NCI-H2107 (cell line): ENCODE measurements at regions not wholly inside any gene's neighbourhood (a gene's known extent, or its start where the extent isn't known, plus 50 kb on each side); places are given as distances from the start of the nearest gene placed in this dataset.

Experiments
- DNase-seq: peaks from one replicate; lab custom pipeline; 2025; lab: John Stamatoyannopoulos, UW

DNA sequence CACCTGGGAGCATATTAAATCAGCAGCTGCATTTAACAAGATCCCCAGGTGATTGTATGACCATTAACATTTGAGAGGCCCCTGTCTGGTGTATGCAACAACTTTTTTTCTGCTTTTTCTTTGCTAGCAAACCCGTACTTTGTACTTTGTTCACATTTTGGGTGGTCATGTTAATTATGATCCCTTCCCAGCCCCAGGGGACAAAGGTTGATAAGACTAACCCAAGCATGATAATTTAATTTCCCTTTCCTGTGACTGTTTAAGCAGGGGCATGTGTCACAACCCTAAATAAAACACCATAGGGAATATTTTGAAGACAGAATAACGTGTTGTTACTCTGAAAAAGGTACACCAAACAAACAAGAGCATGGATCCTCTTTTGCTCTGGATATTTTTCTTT is 332.0 kb downstream of the PCDH18 start:
- DNase-seq, result no peak

DNA sequence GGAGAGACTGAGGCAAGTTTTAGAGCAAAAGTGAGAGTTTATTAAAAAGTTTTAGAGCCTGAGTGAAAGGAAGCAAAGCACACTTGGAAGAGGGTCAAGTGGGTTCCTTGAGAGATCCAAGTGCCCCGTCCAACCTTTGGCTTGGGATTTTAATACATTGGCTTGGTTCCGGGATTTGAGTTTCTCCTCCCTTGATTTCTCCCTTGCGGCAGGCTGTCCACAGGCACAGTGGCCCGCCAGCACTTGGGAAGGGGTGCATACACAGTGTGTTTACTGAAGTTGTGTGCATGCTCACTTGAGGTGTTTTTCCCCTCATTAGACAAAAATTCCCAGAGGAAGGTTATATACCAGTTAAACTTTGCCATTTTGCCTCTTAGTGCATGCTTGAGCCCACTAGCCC is 333.5 kb downstream of the PCDH18 start:
- DNase-seq, result no peak

- DNase-seq, result no peak
Observed at GRCh38 chr4:137194670-137195069, 337.6 kb downstream of the PCDH18 start.

DNA sequence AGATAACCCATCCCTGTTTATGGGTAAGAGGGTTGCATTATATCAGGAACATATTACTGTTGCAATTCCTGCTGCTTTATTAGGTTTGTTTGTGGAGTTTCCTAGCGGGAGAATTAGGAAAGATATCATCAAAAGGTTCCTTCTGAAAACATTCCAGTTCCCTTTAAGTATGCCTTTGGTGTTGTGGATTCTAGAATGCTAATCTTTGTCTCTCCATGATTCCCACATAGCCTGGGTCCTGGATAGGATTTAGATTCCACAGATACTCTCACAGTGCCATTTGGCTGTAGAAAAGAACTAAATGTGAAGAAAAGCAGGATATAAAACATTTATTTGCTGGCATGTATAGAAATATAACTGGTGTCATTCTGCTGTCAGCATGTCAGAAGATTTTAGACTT is 338.7 kb downstream of the PCDH18 start:
- DNase-seq, result no peak

DNA sequence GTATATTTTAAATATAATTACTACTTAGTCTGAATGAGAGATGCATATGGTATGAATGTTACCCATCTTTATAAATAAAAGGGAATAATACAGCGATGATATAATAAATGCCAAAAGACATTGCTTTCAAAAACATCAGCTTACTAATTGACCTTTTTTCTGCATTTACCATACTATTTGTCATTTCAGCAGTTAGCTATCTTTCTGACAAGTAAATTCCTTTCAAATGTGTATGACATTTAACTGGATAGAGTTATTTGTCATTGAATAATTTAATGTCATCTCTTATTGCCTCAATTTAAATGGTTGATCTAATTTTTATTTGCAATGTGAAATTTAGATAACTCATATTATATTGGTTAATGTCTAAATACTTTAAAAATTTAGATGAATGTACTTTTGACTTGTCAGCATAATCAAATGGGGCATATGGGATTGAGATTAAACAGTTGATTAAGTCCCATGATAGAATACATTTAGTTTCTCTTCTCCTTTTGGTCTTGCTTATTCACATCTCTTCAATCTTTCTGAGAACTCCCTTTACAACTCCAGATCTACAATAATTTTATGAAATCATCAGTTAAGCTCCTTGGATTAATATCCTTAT is 350.9 kb downstream of the PCDH18 start:
- no peak for DNase-seq

DNA sequence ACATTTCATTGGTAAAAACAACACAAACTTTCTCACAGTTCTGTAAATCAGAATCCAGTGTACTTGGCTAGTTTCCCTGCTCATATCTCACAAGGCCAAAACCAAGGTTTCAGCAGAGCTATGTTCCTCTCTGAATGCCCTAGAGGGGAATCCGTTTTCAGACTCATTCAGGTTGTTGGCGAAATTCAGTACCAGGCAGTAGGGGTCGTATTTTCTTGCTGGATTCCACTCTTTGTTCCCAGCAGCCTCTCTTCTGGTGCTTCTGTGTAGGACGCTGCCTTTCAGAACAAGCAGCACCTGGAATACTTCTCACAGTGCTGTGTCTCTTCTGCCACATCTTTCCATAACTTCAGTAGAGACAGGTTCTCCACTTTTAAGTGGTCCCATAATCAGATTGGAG is 351.9 kb downstream of the PCDH18 start:
- no peak for DNase-seq

- no peak for DNase-seq
Observed at GRCh38 chr4:137156807-137157206, 375.5 kb downstream of the PCDH18 start.

GRCh38 chr4:137156054-137156453 is 376.2 kb downstream of the PCDH18 start:
- no peak for DNase-seq

- no peak for DNase-seq
Observed at GRCh38 chr4:137131201-137131600, 401.1 kb downstream of the PCDH18 start.

DNA sequence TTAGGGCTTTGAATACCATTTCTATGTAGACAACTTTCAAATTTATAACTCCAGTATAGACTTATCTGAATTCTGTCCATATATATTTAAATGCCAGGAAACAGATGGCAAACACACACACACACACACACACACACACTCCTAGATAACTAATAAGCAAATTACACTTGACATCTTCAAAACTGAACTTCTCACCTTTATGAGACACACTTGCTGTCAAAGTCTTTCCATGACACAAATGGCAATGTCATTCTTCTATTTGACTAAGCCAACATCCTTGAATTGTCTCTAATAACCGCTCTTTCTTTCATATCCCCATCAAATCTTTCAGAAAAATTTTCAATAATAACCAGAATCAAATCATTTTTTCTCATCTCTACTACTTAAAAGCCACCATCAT is 402.4 kb downstream of the PCDH18 start:
- no peak for DNase-seq

DNA sequence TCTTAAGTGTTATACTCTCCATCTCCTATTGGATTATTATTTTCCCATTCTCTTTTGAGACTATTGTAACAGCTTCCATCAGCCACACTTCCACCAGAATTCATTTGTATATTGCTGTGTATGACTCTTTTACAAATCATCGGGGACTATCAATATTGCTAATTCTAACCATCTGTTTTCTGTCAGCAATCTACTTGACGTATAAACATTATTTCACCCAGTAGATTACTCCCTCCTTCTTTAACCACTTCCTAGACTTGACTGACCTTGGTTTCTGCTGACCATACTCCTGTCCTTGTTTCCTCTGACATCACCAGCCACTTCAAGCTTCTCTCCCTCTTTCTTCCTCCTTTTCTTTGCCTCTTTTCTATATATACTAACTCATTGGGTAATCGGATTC is 402.9 kb downstream of the PCDH18 start:
- DNase-seq, result no peak

DNA sequence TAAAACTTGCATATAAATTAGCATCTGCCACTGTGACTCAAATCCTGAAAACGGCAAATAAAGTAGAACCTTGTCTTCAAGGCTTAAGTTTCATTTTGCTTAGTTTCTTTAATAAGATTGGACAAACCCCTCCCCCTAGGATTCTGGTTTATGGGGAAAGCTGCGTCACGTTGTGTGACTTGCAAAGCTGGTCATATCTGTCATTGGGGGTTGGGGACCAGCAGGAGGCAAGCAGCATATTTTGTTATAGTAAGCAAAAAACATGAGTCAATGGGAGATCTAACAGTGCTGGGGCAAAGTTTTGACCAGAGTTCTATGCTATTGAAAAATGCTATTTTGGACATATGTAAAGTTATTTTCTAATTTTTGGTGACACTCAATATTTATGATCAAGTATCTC is 407.3 kb downstream of the PCDH18 start:
- no peak for DNase-seq

DNA sequence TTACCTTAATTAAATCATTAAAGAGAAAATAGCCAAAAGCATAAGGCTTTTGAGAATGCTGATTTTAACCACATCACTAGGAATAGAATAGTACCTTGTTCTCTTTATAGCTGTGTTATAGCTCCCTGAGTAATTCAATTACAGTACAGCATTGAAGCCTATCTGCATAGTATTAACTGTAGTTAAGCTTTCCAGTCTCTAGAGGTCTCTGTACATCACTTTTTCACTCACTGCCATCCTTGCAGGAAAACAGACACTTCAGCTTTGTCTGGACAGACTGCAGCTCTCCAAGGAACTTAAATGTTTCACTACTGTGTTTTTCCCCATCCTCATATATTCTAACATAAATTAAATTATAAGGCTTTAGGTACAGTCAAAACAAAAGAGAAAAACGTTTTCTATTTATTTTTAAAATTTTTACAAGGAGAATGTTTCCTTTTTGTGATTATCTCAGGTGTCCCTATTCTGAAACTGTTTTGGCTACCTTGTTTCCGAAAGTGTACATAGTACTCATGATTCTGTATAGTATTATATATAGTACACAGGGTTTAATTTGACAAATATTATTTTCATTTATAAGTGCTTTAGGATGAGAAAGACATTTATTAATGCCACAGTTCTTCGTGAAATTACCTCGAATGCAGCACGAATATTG is 407.9 kb downstream of the PCDH18 start:
- DNase-seq, result peak; percentile 13

DNA sequence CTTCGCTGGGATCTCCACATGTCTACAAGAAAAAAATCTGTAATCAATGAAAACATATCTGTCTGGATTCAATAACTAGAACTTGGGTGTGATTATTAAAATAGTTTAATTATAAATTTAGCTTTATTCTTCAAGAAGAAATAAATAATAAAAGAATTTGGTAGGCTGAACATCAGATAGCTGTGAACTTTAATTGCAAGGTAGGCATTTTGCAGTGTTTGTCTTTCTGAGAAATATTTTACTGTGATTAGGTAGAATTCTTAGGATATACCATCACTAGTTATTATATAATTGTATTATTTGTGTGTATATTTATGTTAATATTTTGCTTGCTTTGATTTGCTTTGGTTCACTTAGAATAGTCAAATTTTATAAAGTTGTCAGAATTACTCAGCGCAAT is 409.4 kb downstream of the PCDH18 start:
- no peak for DNase-seq

- no peak for DNase-seq
Observed at GRCh38 chr4:137116144-137116543, 416.1 kb downstream of the PCDH18 start.

DNA sequence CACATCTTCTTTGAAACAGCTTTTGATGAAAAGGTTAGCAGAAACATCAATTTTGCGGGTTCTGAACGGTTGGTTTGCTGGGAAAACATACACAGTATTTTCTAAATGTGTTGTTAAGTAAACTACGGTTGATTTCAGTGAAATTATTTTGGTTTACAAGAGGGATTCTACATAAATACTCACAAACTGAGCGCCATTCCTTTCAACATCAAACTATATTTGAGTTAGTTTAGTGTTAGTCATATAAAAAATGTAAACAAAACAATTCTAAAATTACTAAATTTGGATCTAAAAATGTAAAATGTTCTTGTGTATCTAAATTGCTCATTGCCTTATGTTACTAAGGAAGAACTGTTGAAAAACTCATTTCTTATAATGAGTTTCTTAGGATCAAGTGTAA is 425.6 kb downstream of the PCDH18 start:
- DNase-seq, result no peak

DNA sequence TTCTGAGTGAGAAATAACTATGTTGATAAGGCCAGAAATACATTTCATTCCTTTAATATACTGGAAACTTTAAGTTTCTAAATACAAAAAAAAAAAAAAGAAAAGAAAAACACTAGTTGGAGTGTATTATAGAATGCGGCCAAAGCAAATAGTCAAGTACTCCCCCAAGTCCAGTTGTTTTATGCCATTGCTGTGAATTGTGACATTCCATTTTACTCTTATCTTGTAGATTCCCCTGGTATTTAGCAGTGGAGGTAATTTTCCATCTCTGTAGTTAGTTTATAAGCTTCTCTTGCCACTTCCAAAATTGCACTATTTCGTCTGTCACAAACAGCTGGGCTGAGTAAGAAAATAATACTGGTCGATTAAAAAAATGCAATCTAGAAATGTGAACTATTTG is 426.0 kb downstream of the PCDH18 start:
- no peak for DNase-seq

GRCh38 chr4:137090951-137091350 is 441.3 kb downstream of the PCDH18 start:
- no peak for DNase-seq

GRCh38 chr4:137083571-137084135 is 448.6 kb downstream of the PCDH18 start:
- DNase-seq, result no peak

GRCh38 chr4:137082061-137082460 is 450.2 kb downstream of the PCDH18 start:
- no peak for DNase-seq

- no peak for DNase-seq
Observed at GRCh38 chr4:137076908-137077307, 455.4 kb downstream of the PCDH18 start.

GRCh38 chr4:137075586-137075985 is 456.7 kb downstream of the PCDH18 start:
- no peak for DNase-seq

GRCh38 chr4:137070614-137071013 is 461.7 kb downstream of the PCDH18 start:
- no peak for DNase-seq

DNA sequence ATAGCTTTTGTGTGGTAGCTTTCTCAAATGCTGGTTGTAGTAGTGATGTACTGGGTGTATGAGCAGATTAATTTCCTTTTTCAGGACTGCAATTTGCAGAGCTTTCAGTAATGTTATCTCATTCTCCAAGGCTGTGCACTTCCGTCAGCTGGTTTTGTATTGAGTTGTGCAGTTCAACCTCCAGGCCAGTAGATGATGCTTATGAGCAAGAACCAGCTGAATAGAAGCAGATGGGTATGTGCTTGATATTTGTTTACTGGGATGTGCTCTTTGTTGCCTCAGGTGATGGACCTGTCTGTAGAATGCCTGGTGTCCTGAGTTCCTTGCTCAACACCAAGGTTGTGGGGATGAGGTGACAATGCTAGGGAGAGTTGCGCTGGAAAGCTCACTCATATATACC is 462.8 kb downstream of the PCDH18 start:
- DNase-seq, result no peak
